GM23338 (cell line): ENCODE measurements at regions not wholly inside any gene's neighbourhood (a gene's known extent, or its start where the extent isn't known, plus 50 kb on each side); places are given as distances from the start of the nearest gene placed in this dataset.

Experiments used
- ATAC-seq: fragments of 200-7000 bp; cut with Tn5 transposase; 3 replicates; pipeline ENCODE4 v1.9.1; 2020
- DNase-seq: peaks from one replicate; pipeline ENCODE4 v3.0.0-alpha.2; 2015; ENCODE audit warnings: low spot score
- H2AFZ ChIP-seq: fragments of 200-600 bp; sonication (generic); 2 replicates; pipeline ENCODE4 v1.8.0; 2016; ENCODE audit warnings: antibody characterized with exemption, mild to moderate bottlenecking, moderate library complexity
- H3F3A ChIP-seq: fragments of 200-600 bp; sonication (generic); replicated peaks from 2 replicates; pipeline ENCODE4 v1.8.0; 2017; ENCODE audit warnings: antibody characterized with exemption, mixed run types, low read depth
- H3K27ac ChIP-seq: fragments of 200-600 bp; sonication (generic); 2 replicates; pipeline ENCODE4 v1.6.1; 2016; ENCODE audit warnings: low read depth
- H3K27me3 ChIP-seq: fragments of 200-600 bp; sonication (generic); 2 replicates; pipeline ENCODE4 v1.8.0; 2016; ENCODE audit warnings: mild to moderate bottlenecking, mixed run types, moderate library complexity; ENCODE audit not compliant: insufficient read depth
- H3K36me3 ChIP-seq: fragments of 200-600 bp; sonication (generic); 2 replicates; pipeline ENCODE4 v1.8.0; 2016; ENCODE audit warnings: mild to moderate bottlenecking; ENCODE audit not compliant: insufficient read depth
- H3K4me1 ChIP-seq: fragments of 200-600 bp; sonication (generic); 2 replicates; pipeline ENCODE4 v1.8.0; 2016; ENCODE audit warnings: mild to moderate bottlenecking, moderate library complexity; ENCODE audit not compliant: insufficient read depth
- H3K4me2 ChIP-seq: fragments of 200-600 bp; sonication (generic); 2 replicates; pipeline ENCODE4 v1.7.1; 2017; ENCODE audit warnings: mixed run types
- H3K4me3 ChIP-seq: fragments of 200-600 bp; sonication (generic); 2 replicates; pipeline ENCODE4 v1.6.1; 2016; ENCODE audit warnings: mixed run types
- H3K79me2 ChIP-seq: fragments of 200-600 bp; sonication (generic); replicated peaks from 2 replicates; pipeline ENCODE4 v1.8.0; 2017; ENCODE audit warnings: mild to moderate bottlenecking; ENCODE audit not compliant: insufficient read depth
- H3K9me2 ChIP-seq: fragments of 200-600 bp; sonication (generic); 2 replicates; pipeline ENCODE4 v1.8.0; 2017; ENCODE audit not compliant: insufficient read depth
- H4K20me1 ChIP-seq: fragments of 200-600 bp; sonication (generic); replicated peaks from 2 replicates; pipeline ENCODE4 v1.8.0; 2017; ENCODE audit warnings: mild to moderate bottlenecking; ENCODE audit not compliant: insufficient read depth
- H3K27ac Mint-ChIP-seq: 2 replicates; pipeline ENCODE4 v1.8.0; 2020; ENCODE audit warnings: inconsistent platforms, mild to moderate bottlenecking, moderate library complexity, mixed read lengths
- H3K27me3 Mint-ChIP-seq: 3 replicates; pipeline ENCODE4 v1.8.0; 2022; ENCODE audit warnings: low read depth, mild to moderate bottlenecking, moderate library complexity, mixed read lengths, inconsistent platforms; ENCODE audit not compliant: insufficient read depth, poor library complexity
- H3K36me3 Mint-ChIP-seq: 3 replicates; pipeline ENCODE4 v1.8.0; 2021; ENCODE audit warnings: low read depth, mild to moderate bottlenecking, inconsistent platforms, moderate library complexity, mixed read lengths
- H3K4me1 Mint-ChIP-seq: 3 replicates; pipeline ENCODE4 v1.8.0; 2020; ENCODE audit warnings: mild to moderate bottlenecking, inconsistent platforms, mixed read lengths
- H3K4me3 Mint-ChIP-seq: 3 replicates; pipeline ENCODE4 v1.8.0; 2021; ENCODE audit warnings: moderate library complexity, mild to moderate bottlenecking, inconsistent platforms, mixed read lengths
- H3K9me3 Mint-ChIP-seq: 3 replicates; pipeline ENCODE4 v1.8.0; 2020; ENCODE audit warnings: moderate library complexity, mild to moderate bottlenecking, inconsistent platforms, mixed read lengths
- CREB1 ChIP-seq: fragments of 250-450 bp; sonication (Bioruptor Pico); IDR thresholded peaks from 2 replicates; pipeline ENCODE4 v1.5.0; 2020; ENCODE audit warnings: low read depth, mild to moderate bottlenecking, moderate library complexity
- EZH2 ChIP-seq: fragments of 200-600 bp; sonication (generic); IDR thresholded peaks from one replicate; pipeline ENCODE4 v1.8.0; 2017; ENCODE audit warnings: antibody characterized with exemption, mild to moderate bottlenecking, low read depth; ENCODE audit not compliant: unreplicated experiment
- EZH2phosphoT487 ChIP-seq: fragments of 200-600 bp; sonication (generic); IDR thresholded peaks from one replicate; pipeline ENCODE4 v1.8.1; 2018; ENCODE audit warnings: antibody characterized with exemption; ENCODE audit not compliant: unreplicated experiment
- JUNB ChIP-seq: IDR thresholded peaks from one replicate; pipeline ENCODE4 v1.6.1; 2016; ENCODE audit warnings: antibody characterized with exemption; ENCODE audit not compliant: unreplicated experiment
- NANOG ChIP-seq: IDR thresholded peaks from 2 replicates; pipeline ENCODE4 v1.6.1; 2016; ENCODE audit warnings: antibody characterized with exemption, borderline replicate concordance
- POLR2AphosphoS5 ChIP-seq: IDR thresholded peaks from 2 replicates; pipeline ENCODE4 v1.6.1; 2016; ENCODE audit warnings: antibody characterized with exemption, low read depth
- STAT1 ChIP-seq: IDR thresholded peaks from one replicate; pipeline ENCODE4 v1.6.1; 2016; ENCODE audit warnings: antibody characterized with exemption; ENCODE audit not compliant: unreplicated experiment
- ZNF114 ChIP-seq: fragments of 250-450 bp; sonication (Bioruptor Pico); IDR thresholded peaks from 2 replicates; pipeline ENCODE4 v1.5.0; 2020; ENCODE audit warnings: mild to moderate bottlenecking, moderate library complexity
- ZNF331 ChIP-seq: fragments of 250-450 bp; sonication (Bioruptor Pico); IDR thresholded peaks from 2 replicates; pipeline ENCODE4 v1.5.0; 2020; ENCODE audit warnings: low read depth, mild to moderate bottlenecking, moderate library complexity
- TF ChIP-seq, protein P1 (sequence below), 2 experiments: fragments of 200-600 bp in 1 of 2; sonication (generic) in 1 of 2; conservative IDR thresholded peaks; 2 replicates each; pipeline versions ENCODE4 v1.5.1 to v1.6.1; 2016 to 2017; ENCODE audit warnings: antibody characterized with exemption in 2 of 2, low read depth in 2 of 2, mild to moderate bottlenecking in 2 of 2, moderate library complexity in 1 of 2
- TF ChIP-seq, protein P2 (sequence below): IDR thresholded peaks from one replicate; pipeline ENCODE4 v1.6.1; 2018; ENCODE audit warnings: antibody characterized with exemption; ENCODE audit not compliant: unreplicated experiment
- TF ChIP-seq, protein P3 (sequence below): IDR thresholded peaks from 2 replicates; pipeline ENCODE4 v1.6.1; 2016; ENCODE audit warnings: antibody characterized with exemption
- TF ChIP-seq, protein P4 (sequence below): fragments of 250-450 bp; sonication (Bioruptor Pico); IDR thresholded peaks from 2 replicates; pipeline ENCODE4 v1.5.0; 2020; ENCODE audit warnings: mild to moderate bottlenecking, moderate library complexity

DNA sequence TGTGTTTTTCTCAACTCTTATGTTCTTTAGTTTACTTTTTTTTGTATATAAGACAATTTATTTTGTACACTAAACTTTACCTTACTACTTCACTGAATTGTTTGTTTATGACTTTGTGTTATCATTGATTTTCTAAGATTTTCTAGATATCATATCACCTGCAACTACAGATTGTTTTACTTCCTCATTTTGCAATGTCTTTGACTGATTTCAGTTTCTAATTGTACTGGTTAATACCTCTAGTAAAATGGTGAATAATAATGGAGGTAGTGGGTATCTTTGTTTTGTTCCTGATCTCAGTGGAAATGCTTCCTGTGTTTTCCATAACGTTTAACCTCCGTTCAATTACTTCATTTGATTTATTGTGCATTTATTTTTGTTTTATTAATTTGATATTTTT is 490.2 kb downstream of the TLL1 start:
- Histone ChIP-seq H3K4me1 (0 out of 2 replicates have a peak, but pooled peaks cover 7% of the 10 kb centered on the region), H3K36me3 (no peaks in the 10 kb centered on the region), H3K4me2 (no peak overlapping the region), H3K27me3 (no peaks in the 10 kb centered on the region), H3K27ac (no peak overlapping the region), H4K20me1 (no peaks in the 10 kb centered on the region), H3K9me2 (no peaks in the 10 kb centered on the region), H3K79me2 (no peaks in the 10 kb centered on the region), H2AFZ (no peak overlapping the region), H3F3A (no peaks in the 10 kb centered on the region), H3K4me3 (no peak overlapping the region)
- 0 out of 3 replicates have a peak, but pooled peaks cover 3% of the 10 kb centered on the region for H3K36me3 Mint-ChIP-seq
- no peaks in the 10 kb centered on the region; the same call in 2 of the 3 replicates for H3K9me3 Mint-ChIP-seq
- peaks cover 10% of the 10 kb centered on the region; the same call in 2 of the 3 replicates for H3K4me1 Mint-ChIP-seq
- no peak for DNase-seq
- TF ChIP-seq CREB1 (no peak), EZH2phosphoT487 (no peak), ZNF331 (CRISPR knock-in tag) (no peak), STAT1 (no peak), EZH2 (no peak), POLR2AphosphoS5 (no peak), JUNB (no peak), ZNF114 (CRISPR knock-in tag) (no peak), NANOG (no peak)
- TF ChIP-seq, protein P1, sequence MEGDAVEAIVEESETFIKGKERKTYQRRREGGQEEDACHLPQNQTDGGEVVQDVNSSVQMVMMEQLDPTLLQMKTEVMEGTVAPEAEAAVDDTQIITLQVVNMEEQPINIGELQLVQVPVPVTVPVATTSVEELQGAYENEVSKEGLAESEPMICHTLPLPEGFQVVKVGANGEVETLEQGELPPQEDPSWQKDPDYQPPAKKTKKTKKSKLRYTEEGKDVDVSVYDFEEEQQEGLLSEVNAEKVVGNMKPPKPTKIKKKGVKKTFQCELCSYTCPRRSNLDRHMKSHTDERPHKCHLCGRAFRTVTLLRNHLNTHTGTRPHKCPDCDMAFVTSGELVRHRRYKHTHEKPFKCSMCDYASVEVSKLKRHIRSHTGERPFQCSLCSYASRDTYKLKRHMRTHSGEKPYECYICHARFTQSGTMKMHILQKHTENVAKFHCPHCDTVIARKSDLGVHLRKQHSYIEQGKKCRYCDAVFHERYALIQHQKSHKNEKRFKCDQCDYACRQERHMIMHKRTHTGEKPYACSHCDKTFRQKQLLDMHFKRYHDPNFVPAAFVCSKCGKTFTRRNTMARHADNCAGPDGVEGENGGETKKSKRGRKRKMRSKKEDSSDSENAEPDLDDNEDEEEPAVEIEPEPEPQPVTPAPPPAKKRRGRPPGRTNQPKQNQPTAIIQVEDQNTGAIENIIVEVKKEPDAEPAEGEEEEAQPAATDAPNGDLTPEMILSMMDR (conservative IDR thresholded peaks at IDR 0.05; ENCODE audit: low read depth in 2 of 2) = no peak
- TF ChIP-seq, protein P2, sequence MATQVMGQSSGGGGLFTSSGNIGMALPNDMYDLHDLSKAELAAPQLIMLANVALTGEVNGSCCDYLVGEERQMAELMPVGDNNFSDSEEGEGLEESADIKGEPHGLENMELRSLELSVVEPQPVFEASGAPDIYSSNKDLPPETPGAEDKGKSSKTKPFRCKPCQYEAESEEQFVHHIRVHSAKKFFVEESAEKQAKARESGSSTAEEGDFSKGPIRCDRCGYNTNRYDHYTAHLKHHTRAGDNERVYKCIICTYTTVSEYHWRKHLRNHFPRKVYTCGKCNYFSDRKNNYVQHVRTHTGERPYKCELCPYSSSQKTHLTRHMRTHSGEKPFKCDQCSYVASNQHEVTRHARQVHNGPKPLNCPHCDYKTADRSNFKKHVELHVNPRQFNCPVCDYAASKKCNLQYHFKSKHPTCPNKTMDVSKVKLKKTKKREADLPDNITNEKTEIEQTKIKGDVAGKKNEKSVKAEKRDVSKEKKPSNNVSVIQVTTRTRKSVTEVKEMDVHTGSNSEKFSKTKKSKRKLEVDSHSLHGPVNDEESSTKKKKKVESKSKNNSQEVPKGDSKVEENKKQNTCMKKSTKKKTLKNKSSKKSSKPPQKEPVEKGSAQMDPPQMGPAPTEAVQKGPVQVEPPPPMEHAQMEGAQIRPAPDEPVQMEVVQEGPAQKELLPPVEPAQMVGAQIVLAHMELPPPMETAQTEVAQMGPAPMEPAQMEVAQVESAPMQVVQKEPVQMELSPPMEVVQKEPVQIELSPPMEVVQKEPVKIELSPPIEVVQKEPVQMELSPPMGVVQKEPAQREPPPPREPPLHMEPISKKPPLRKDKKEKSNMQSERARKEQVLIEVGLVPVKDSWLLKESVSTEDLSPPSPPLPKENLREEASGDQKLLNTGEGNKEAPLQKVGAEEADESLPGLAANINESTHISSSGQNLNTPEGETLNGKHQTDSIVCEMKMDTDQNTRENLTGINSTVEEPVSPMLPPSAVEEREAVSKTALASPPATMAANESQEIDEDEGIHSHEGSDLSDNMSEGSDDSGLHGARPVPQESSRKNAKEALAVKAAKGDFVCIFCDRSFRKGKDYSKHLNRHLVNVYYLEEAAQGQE = no peak
- TF ChIP-seq, protein P3, sequence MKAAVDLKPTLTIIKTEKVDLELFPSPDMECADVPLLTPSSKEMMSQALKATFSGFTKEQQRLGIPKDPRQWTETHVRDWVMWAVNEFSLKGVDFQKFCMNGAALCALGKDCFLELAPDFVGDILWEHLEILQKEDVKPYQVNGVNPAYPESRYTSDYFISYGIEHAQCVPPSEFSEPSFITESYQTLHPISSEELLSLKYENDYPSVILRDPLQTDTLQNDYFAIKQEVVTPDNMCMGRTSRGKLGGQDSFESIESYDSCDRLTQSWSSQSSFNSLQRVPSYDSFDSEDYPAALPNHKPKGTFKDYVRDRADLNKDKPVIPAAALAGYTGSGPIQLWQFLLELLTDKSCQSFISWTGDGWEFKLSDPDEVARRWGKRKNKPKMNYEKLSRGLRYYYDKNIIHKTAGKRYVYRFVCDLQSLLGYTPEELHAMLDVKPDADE = no peak
- TF ChIP-seq, protein P4, sequence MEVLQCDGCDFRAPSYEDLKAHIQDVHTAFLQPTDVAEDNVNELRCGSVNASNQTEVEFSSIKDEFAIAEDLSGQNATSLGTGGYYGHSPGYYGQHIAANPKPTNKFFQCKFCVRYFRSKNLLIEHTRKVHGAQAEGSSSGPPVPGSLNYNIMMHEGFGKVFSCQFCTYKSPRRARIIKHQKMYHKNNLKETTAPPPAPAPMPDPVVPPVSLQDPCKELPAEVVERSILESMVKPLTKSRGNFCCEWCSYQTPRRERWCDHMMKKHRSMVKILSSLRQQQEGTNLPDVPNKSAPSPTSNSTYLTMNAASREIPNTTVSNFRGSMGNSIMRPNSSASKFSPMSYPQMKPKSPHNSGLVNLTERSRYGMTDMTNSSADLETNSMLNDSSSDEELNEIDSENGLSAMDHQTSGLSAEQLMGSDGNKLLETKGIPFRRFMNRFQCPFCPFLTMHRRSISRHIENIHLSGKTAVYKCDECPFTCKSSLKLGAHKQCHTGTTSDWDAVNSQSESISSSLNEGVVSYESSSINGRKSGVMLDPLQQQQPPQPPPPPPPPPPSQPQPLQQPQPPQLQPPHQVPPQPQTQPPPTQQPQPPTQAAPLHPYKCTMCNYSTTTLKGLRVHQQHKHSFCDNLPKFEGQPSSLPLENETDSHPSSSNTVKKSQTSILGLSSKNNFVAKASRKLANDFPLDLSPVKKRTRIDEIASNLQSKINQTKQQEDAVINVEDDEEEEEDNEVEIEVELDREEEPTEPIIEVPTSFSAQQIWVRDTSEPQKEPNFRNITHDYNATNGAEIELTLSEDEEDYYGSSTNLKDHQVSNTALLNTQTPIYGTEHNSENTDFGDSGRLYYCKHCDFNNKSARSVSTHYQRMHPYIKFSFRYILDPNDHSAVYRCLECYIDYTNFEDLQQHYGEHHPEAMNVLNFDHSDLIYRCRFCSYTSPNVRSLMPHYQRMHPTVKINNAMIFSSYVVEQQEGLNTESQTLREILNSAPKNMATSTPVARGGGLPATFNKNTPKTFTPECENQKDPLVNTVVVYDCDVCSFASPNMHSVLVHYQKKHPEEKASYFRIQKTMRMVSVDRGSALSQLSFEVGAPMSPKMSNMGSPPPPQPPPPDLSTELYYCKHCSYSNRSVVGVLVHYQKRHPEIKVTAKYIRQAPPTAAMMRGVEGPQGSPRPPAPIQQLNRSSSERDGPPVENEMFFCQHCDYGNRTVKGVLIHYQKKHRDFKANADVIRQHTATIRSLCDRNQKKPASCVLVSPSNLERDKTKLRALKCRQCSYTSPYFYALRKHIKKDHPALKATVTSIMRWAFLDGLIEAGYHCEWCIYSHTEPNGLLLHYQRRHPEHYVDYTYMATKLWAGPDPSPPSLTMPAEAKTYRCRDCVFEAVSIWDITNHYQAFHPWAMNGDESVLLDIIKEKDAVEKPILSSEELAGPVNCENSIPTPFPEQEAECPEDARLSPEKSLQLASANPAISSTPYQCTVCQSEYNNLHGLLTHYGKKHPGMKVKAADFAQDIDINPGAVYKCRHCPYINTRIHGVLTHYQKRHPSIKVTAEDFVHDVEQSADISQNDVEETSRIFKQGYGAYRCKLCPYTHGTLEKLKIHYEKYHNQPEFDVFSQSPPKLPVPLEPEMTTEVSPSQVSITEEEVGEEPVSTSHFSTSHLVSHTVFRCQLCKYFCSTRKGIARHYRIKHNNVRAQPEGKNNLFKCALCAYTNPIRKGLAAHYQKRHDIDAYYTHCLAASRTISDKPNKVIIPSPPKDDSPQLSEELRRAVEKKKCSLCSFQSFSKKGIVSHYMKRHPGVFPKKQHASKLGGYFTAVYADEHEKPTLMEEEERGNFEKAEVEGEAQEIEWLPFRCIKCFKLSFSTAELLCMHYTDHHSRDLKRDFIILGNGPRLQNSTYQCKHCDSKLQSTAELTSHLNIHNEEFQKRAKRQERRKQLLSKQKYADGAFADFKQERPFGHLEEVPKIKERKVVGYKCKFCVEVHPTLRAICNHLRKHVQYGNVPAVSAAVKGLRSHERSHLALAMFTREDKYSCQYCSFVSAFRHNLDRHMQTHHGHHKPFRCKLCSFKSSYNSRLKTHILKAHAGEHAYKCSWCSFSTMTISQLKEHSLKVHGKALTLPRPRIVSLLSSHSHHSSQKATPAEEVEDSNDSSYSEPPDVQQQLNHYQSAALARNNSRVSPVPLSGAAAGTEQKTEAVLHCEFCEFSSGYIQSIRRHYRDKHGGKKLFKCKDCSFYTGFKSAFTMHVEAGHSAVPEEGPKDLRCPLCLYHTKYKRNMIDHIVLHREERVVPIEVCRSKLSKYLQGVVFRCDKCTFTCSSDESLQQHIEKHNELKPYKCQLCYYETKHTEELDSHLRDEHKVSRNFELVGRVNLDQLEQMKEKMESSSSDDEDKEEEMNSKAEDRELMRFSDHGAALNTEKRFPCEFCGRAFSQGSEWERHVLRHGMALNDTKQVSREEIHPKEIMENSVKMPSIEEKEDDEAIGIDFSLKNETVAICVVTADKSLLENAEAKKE (CRISPR knock-in tag) = no peak
- H3K27me3 Mint-ChIP-seq = no peaks in the 10 kb centered on the region
- no peak for ATAC-seq
- H3K27ac Mint-ChIP-seq = no peak overlapping the region
- H3K4me3 Mint-ChIP-seq = no peak overlapping the region
